ENCODE measurements at regions not wholly inside any gene's neighbourhood (a gene's known extent, or its start where the extent isn't known, plus 50 kb on each side); places are given as distances from the start of the nearest gene placed in this dataset.
"Not testable (repeated sequence)": the region's sequence is repeated elsewhere in the genome, so short reads cannot be mapped to it uniquely, and the experiment has no call there.

- TF ChIP-seq CTCF (IDR thresholded peaks at IDR 0.05; ENCODE audit: insufficient read depth, low read length); POLR2AphosphoS5 (IDR thresholded peaks at IDR 0.05; ENCODE audit: low read depth); GABPA (IDR thresholded peaks at IDR 0.05; ENCODE audit: low read depth); SPI1 (IDR thresholded peaks at IDR 0.05; ENCODE audit: borderline replicate concordance, low read depth): not testable (repeated sequence)
- TF ChIP-seq, protein P1, sequence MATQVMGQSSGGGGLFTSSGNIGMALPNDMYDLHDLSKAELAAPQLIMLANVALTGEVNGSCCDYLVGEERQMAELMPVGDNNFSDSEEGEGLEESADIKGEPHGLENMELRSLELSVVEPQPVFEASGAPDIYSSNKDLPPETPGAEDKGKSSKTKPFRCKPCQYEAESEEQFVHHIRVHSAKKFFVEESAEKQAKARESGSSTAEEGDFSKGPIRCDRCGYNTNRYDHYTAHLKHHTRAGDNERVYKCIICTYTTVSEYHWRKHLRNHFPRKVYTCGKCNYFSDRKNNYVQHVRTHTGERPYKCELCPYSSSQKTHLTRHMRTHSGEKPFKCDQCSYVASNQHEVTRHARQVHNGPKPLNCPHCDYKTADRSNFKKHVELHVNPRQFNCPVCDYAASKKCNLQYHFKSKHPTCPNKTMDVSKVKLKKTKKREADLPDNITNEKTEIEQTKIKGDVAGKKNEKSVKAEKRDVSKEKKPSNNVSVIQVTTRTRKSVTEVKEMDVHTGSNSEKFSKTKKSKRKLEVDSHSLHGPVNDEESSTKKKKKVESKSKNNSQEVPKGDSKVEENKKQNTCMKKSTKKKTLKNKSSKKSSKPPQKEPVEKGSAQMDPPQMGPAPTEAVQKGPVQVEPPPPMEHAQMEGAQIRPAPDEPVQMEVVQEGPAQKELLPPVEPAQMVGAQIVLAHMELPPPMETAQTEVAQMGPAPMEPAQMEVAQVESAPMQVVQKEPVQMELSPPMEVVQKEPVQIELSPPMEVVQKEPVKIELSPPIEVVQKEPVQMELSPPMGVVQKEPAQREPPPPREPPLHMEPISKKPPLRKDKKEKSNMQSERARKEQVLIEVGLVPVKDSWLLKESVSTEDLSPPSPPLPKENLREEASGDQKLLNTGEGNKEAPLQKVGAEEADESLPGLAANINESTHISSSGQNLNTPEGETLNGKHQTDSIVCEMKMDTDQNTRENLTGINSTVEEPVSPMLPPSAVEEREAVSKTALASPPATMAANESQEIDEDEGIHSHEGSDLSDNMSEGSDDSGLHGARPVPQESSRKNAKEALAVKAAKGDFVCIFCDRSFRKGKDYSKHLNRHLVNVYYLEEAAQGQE (IDR thresholded peaks at IDR 0.05; ENCODE audit: insufficient replicate concordance, low read depth), result not testable (repeated sequence)
Observed at GRCh38 chr7:73170902-73171301, 85.1 kb upstream of the SPDYE9 start.

Data from HL-60 (cell line).